ENCODE measurements at regions not wholly inside any gene's neighbourhood (a gene's known extent, or its start where the extent isn't known, plus 50 kb on each side); places are given as distances from the start of the nearest gene placed in this dataset.

- Histone ChIP-seq H3K9me3 (ENCODE audit: control insufficient read depth, insufficient read depth, low read depth, low read length) (no peaks in the 10 kb centered on the region), H3K27ac (ENCODE audit: low read depth, low read length) (no peak overlapping the region), H3K9ac (ENCODE audit: low read length) (no peak overlapping the region), H3K4me3 (ENCODE audit: low read depth, low read length) (no peak overlapping the region), H3K27me3 (ENCODE audit: control insufficient read depth, insufficient read depth, low read length) (no peaks in the 10 kb centered on the region), H3K4me1 (ENCODE audit: control insufficient read depth, insufficient read depth, low read length) (peaks cover 4% of the 10 kb centered on the region; the same call in 1 of the 2 replicates), H3K36me3 (ENCODE audit: control insufficient read depth, insufficient read depth, low read length) (no peaks in the 10 kb centered on the region)
Measured at GRCh38 chr12:111221062-111222026, 147.6 kb downstream of the PHETA1 start.

DNA sequence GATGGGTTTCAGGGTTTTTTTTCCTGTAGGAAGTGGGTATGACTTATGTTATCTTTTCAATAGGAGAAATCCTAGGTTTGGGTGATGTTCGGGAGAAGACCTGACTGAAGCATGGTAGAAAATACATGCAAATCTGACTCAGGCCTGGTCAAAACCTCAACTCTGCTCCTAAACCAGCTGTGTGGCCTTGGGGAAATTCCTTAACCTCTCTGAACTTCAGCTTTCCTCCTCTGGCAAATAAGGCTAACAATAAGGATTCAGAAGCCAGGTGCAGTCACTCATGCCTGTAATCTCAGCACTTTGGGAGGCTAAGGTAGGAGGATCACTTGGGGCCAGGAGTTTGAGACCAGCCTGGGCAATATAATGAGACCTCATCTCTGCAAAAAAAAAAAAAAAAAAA, 148.5 kb downstream of the PHETA1 start:
- Histone ChIP-seq H3K27me3 (ENCODE audit: control insufficient read depth, insufficient read depth, low read length) (no peaks in the 10 kb centered on the region), H3K4me3 (ENCODE audit: low read depth, low read length) (no peak overlapping the region), H3K27ac (ENCODE audit: low read depth, low read length) (no peak overlapping the region), H3K9ac (ENCODE audit: low read length) (no peak overlapping the region), H3K9me3 (ENCODE audit: control insufficient read depth, insufficient read depth, low read depth, low read length) (no peaks in the 10 kb centered on the region), H3K36me3 (ENCODE audit: control insufficient read depth, insufficient read depth, low read length) (no peaks in the 10 kb centered on the region), H3K4me1 (ENCODE audit: control insufficient read depth, insufficient read depth, low read length) (peaks cover 4% of the 10 kb centered on the region; the same call in 1 of the 2 replicates)

- no peak overlapping the region for H3K27ac ChIP-seq (ENCODE audit: low read depth, low read length)
- H3K4me1 ChIP-seq (ENCODE audit: control insufficient read depth, insufficient read depth, low read length), result peaks cover 4% of the 10 kb centered on the region; the same call in 1 of the 2 replicates
- H3K4me3 ChIP-seq (ENCODE audit: low read depth, low read length), result no peak overlapping the region
- no peaks in the 10 kb centered on the region for H3K36me3 ChIP-seq (ENCODE audit: control insufficient read depth, insufficient read depth, low read length)
- H3K27me3 ChIP-seq (ENCODE audit: control insufficient read depth, insufficient read depth, low read length), result no peaks in the 10 kb centered on the region
- H3K9ac ChIP-seq (ENCODE audit: low read length), result no peak overlapping the region
- H3K9me3 ChIP-seq (ENCODE audit: control insufficient read depth, insufficient read depth, low read depth, low read length), result no peaks in the 10 kb centered on the region
Measured at GRCh38 chr12:111219440-111219839, 149.5 kb downstream of the PHETA1 start.

DNA sequence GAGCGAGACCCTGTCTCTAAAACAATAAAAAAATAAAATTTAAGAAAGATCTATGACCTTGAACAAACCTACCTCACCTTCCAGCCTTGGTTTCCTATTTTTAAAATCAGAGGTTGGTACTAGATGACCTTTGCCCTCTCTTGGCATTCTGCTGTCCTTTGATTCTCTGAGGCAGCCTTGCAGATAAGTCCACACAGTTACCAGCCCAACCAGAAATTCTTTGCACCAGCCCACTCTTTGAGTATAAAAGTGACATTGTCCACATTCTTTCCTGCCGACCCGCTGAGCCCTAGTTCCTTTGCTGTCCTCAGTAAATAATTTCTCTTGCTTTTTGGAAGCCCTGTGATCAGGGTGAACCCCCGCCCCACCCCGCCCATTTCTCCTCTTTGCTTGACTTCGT, 150.4 kb downstream of the PHETA1 start:
- no peak overlapping the region for H3K27ac ChIP-seq (ENCODE audit: low read depth, low read length)

GRCh38 chr12:111216387-111217159, 152.3 kb downstream of the PHETA1 start:
- no peak overlapping the region for H3K9ac ChIP-seq (ENCODE audit: low read length)
- no peaks in the 10 kb centered on the region for H3K9me3 ChIP-seq (ENCODE audit: control insufficient read depth, insufficient read depth, low read depth, low read length)
- no peak overlapping the region for H3K27ac ChIP-seq (ENCODE audit: low read depth, low read length)
- no peaks in the 10 kb centered on the region for H3K4me1 ChIP-seq (ENCODE audit: control insufficient read depth, insufficient read depth, low read length)
- H3K4me3 ChIP-seq (ENCODE audit: low read depth, low read length), result no peak overlapping the region
- no peaks in the 10 kb centered on the region for H3K36me3 ChIP-seq (ENCODE audit: control insufficient read depth, insufficient read depth, low read length)
- no peaks in the 10 kb centered on the region for H3K27me3 ChIP-seq (ENCODE audit: control insufficient read depth, insufficient read depth, low read length)

More for the DNA sequence above, 150.4 kb downstream of the PHETA1 start:
- no peaks in the 10 kb centered on the region for H3K36me3 ChIP-seq (ENCODE audit: control insufficient read depth, insufficient read depth, low read length)
- H3K9me3 ChIP-seq (ENCODE audit: control insufficient read depth, insufficient read depth, low read depth, low read length), result no peaks in the 10 kb centered on the region
- H3K4me3 ChIP-seq (ENCODE audit: low read depth, low read length), result no peak overlapping the region
- H3K9ac ChIP-seq (ENCODE audit: low read length), result no peak overlapping the region
- H3K4me1 ChIP-seq (ENCODE audit: control insufficient read depth, insufficient read depth, low read length), result peaks cover 4% of the 10 kb centered on the region; the same call in 1 of the 2 replicates
- H3K27me3 ChIP-seq (ENCODE audit: control insufficient read depth, insufficient read depth, low read length), result no peaks in the 10 kb centered on the region

DNA sequence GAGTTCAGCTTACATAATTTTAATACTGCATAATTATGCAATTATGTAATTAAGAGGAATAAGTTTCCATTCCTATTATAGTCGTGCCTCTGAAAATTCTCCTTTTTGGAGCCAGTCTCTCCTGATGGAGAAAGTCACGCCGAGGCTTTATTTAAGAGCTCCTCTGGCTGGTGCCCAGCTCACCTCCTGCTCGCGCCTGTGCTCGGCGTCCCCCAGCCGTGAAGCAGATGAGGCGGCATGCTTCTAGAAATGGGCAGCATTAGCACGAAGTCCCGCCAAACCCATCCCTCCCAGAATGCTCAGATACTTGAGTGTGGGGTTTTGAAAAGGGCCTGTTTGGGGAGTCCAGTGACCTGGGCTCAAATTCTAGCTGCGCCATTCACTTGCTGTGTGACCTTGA, 153.0 kb downstream of the PHETA1 start:
- Histone ChIP-seq H3K4me3 (ENCODE audit: low read depth, low read length) (no peak overlapping the region), H3K36me3 (ENCODE audit: control insufficient read depth, insufficient read depth, low read length) (no peaks in the 10 kb centered on the region), H3K27me3 (ENCODE audit: control insufficient read depth, insufficient read depth, low read length) (no peaks in the 10 kb centered on the region; the same call in 1 of the 2 replicates), H3K27ac (ENCODE audit: low read depth, low read length) (no peak overlapping the region), H3K9me3 (ENCODE audit: control insufficient read depth, insufficient read depth, low read depth, low read length) (no peaks in the 10 kb centered on the region), H3K9ac (ENCODE audit: low read length) (no peak overlapping the region), H3K4me1 (ENCODE audit: control insufficient read depth, insufficient read depth, low read length) (no peaks in the 10 kb centered on the region)

- H3K27ac ChIP-seq (ENCODE audit: low read depth, low read length), result no peak overlapping the region
- no peaks in the 10 kb centered on the region; the same call in 1 of the 2 replicates for H3K27me3 ChIP-seq (ENCODE audit: control insufficient read depth, insufficient read depth, low read length)
- H3K4me1 ChIP-seq (ENCODE audit: control insufficient read depth, insufficient read depth, low read length), result no peaks in the 10 kb centered on the region
Measured at GRCh38 chr12:111214401-111214800, 154.5 kb downstream of the PHETA1 start.

DNA sequence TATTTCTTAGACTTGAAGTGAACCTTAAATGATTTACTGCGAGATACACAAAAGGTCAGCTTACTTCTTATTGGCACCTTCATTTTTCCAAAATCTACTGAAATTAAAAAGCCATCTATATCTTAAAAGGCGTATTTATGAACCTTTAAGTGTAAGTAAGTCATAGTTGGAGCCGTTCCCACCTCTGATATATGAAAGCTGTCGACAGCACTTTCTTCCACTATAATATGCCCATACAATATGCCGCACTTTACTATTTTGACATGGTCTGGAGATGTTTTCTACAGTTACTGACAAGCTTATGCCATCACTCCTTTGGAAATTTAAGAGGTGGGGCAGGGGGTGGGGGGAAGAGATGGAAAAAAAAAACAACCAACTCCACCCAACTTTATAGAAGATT, 155.3 kb downstream of the PHETA1 start:
- no peaks in the 10 kb centered on the region for H3K4me1 ChIP-seq (ENCODE audit: control insufficient read depth, insufficient read depth, low read length)
- no peaks in the 10 kb centered on the region for H3K9me3 ChIP-seq (ENCODE audit: control insufficient read depth, insufficient read depth, low read depth, low read length)
- H3K27me3 ChIP-seq (ENCODE audit: control insufficient read depth, insufficient read depth, low read length), result no peaks in the 10 kb centered on the region; the same call in 1 of the 2 replicates
- no peaks in the 10 kb centered on the region for H3K36me3 ChIP-seq (ENCODE audit: control insufficient read depth, insufficient read depth, low read length)
- no peak overlapping the region for H3K4me3 ChIP-seq (ENCODE audit: low read depth, low read length)
- no peak overlapping the region for H3K9ac ChIP-seq (ENCODE audit: low read length)
- H3K27ac ChIP-seq (ENCODE audit: low read depth, low read length), result no peak overlapping the region

More at GRCh38 chr12:111214401-111214800, 154.5 kb downstream of the PHETA1 start:
- no peaks in the 10 kb centered on the region for H3K9me3 ChIP-seq (ENCODE audit: control insufficient read depth, insufficient read depth, low read depth, low read length)
- H3K36me3 ChIP-seq (ENCODE audit: control insufficient read depth, insufficient read depth, low read length), result no peaks in the 10 kb centered on the region
- H3K4me3 ChIP-seq (ENCODE audit: low read depth, low read length), result no peak overlapping the region
- no peak overlapping the region for H3K9ac ChIP-seq (ENCODE audit: low read length)

DNA sequence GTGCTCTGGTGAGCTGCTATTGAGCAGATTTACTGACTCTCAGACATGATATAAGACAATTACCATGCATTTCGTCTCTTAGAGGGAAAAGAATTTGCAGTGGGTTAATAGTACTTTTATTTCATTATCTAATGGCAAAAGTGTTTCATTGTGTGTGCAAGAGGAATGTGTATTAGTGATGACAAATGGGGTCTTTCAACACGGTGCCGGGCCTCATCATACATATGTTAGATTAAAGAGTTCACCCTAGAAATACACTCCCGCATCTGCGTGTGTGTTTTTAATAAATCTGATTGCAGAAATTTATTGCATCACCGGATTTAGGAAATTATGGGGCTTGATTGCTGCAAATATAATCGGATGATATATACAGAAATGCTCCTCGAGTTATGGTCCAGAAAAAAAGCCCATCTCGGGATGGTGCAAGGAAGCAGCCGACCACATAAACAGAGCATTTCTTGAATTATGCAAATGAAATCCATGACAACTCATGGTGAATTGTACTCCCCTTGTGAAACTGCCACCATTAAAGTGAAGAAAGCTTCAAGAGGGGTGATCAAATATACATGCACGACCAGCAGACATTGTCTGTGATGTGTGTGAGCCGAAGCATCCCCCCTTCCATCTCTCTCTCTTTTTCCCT, 156.0 kb downstream of the PHETA1 start:
- Histone ChIP-seq H3K4me3 (ENCODE audit: low read depth, low read length) (no peak overlapping the region), H3K27ac (ENCODE audit: low read depth, low read length) (no peak overlapping the region), H3K9ac (ENCODE audit: low read length) (no peak overlapping the region), H3K4me1 (ENCODE audit: control insufficient read depth, insufficient read depth, low read length) (no peaks in the 10 kb centered on the region), H3K27me3 (ENCODE audit: control insufficient read depth, insufficient read depth, low read length) (no peaks in the 10 kb centered on the region; the same call in 1 of the 2 replicates), H3K36me3 (ENCODE audit: control insufficient read depth, insufficient read depth, low read length) (no peaks in the 10 kb centered on the region), H3K9me3 (ENCODE audit: control insufficient read depth, insufficient read depth, low read depth, low read length) (no peaks in the 10 kb centered on the region)

DNA sequence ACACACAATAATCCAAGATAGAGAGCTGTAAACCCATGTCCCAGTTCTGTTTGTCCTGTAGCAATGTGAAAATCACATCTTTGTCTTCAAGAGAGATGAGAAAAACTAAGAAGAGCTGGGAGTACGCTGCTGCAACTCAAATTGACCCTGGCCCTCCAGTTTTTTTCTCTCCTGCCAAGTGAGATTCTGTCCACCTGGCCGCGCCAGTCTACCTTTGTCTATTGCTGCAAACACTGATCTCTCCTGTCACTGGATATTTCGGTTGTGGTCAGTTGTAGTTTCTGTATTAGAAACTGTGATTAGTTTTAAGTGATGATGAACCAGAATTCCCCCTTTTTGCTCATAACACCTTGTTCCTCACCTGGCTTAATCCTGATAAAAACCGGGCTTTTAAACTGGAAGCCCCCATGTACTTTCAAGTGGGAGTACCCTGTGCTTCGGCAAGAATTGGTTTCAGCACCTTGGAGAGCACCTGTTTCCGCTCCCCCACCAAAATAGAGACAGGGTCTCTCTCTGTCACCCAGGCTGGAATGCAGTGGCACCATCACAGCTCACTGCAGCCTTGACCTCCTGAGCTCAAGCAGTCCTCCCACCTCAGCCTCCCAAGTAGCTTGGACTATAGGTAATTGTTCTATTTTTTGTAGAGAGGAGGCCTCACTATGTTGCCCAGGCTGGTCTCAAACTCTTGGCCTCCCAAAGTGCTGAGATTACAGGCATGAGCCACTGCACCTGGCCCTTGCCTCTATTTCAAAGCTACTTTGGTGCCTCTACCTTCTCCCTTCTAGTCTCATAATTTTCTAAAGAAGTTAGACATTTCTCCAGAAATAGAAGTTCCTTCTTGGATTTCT, 156.8 kb downstream of the PHETA1 start:
- Histone ChIP-seq H3K4me3 (ENCODE audit: low read depth, low read length) (no peak overlapping the region), H3K9me3 (ENCODE audit: control insufficient read depth, insufficient read depth, low read depth, low read length) (no peaks in the 10 kb centered on the region), H3K9ac (ENCODE audit: low read length) (no peak overlapping the region), H3K27ac (ENCODE audit: low read depth, low read length) (no peak overlapping the region), H3K36me3 (ENCODE audit: control insufficient read depth, insufficient read depth, low read length) (no peaks in the 10 kb centered on the region), H3K4me1 (ENCODE audit: control insufficient read depth, insufficient read depth, low read length) (no peaks in the 10 kb centered on the region), H3K27me3 (ENCODE audit: control insufficient read depth, insufficient read depth, low read length) (no peaks in the 10 kb centered on the region; the same call in 1 of the 2 replicates)

All from HUES6 (cell line).